GM21390 (cell line): ENCODE measurements at regions not wholly inside any gene's neighbourhood (a gene's known extent, or its start where the extent isn't known, plus 50 kb on each side); places are given as distances from the start of the nearest gene placed in this dataset.

Experiments used
- ATAC-seq: cut with Tn5 transposase; IDR thresholded peaks from one replicate; pipeline ENCODE4 v1.9.1; 2021; ENCODE audit not compliant: unreplicated experiment

DNA sequence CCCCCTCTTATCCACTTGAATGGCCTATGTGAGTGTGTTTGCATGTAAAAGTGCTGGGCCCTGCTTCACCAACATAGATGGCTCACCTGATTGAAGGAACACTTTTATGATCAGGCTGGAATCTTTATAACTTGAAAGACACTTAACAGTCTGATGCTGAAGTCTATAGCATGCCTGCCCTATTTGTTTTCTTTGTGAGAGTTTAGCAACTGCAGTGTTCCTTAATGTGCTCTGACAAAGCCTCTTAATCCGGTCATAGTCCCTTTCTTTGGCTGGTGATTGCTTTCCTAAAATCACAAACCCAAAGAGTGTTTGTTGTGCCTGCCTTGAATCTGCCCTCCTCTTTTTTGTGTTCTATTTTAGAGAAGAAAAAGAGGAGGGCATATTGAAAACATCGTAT is 1382.8 kb upstream of the CELF4 start:
- ATAC-seq = no peak

DNA sequence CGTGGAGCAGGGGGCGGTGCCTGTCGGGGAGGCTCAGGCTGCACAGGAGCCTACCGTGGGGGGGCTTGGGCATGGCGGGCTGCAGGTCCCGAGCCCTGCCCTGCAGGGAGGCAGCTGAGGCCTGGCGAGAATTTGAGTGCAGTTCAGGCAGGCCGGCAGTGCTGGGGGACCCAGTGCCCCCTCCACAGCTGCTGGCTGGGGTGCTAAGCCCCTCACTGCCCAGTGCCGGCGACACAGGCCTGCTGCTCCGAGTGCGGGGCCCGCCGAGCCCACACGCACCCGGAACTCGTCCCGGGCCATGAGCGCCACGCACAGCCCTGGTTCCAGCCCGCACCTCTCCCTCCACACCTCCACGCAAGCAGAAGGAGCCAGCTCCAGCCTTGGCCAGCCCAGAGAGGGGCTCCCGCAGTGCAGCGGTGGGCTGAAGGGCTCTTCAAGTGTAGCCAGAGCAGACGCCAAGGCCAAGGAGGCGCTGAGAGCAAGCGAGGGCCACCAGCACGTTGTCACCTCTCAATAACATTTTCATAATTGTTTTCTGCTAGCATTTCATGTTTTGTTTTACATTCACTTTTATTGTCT is 1378.9 kb upstream of the CELF4 start:
- no peak for ATAC-seq

DNA sequence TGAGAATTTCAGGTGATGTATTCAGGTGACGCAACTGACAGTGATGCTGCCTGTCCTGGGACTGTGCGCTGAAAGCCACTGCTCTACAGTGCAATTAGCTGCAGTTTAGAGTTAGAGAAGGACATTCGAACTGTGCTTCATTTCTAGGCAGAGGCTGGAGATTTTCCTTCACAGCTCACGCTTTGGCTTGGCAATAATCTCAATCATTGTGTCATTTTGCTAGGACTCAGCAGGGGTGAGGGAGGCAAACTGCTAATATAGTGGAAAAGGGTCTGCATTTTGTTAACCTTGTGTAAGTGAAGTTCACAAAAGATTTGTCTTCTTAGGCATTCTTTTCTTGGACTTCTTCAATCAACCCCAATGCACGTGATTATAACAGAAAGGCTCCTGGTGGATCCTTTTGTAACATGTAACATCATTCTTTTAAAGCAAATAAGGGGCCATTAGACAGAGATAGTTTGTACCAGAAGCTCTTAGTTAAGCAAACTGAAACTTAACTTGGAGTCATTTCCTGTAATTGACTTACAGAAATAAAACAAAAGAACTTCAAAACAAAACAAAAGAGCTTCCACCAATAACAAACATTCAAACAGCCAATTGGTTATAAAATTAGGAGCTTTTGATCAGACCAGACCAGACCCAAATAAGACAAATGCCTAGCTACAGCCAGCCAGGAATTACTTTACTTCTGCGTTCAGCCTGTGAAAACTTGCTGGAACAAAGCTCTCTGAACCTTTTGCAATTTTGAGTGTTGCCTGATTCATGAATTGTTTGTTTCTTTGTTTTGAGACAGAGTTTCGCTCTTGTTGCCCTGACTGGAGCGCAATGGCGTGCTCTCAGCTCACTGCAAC is 1376.3 kb upstream of the CELF4 start:
- ATAC-seq = no peak

DNA sequence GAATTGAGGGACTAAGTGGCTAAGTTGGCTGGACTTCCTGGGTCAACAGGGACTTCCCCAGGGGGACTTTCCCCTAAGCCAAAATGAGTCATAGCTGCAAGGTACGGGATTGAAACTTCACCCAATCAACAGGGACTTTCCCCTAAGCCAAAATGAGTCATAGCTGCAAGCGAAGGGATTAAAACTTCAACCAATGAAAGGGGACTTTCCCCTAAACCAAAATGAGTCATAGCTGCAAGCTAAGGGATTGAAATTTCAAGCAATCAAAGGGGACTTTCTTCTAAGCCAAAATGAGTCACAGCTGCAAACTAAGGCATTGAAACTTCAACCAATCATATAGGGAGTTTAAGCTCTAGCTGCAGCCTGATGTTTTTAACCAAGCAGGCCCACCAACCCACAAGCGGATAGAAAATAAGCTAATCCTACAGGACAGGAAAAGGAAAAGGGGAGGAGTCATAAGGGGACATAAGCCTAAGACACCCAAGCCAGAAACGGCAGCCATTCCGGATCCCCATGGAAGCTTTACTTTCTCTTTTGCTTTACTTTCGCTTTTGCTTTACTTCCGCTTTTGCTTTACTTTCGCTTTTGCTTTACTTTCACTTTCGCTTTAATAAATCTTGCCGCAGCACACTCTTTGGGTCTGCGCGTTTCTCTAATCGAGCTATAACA is 1375.4 kb upstream of the CELF4 start:
- peak; percentile 85 for ATAC-seq

DNA sequence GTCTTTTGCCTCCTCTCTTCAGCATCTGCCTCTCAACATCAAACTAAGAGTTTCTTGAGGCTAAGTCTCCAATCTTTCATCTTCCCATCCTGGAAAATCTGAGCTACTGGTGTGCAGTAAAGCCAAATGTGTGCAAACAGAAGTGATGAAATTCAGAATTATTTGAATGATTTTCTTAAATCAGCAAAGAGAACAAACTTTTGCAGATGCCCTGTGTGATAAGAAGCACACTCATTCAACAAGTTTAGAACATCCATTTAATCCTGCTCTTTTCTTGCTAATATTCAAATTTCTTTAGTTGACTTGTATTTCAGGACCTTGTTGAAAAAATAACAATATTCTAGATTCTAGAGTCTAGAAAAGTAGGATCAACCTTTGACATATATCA is 1374.9 kb upstream of the CELF4 start:
- ATAC-seq = peak; percentile 25

DNA sequence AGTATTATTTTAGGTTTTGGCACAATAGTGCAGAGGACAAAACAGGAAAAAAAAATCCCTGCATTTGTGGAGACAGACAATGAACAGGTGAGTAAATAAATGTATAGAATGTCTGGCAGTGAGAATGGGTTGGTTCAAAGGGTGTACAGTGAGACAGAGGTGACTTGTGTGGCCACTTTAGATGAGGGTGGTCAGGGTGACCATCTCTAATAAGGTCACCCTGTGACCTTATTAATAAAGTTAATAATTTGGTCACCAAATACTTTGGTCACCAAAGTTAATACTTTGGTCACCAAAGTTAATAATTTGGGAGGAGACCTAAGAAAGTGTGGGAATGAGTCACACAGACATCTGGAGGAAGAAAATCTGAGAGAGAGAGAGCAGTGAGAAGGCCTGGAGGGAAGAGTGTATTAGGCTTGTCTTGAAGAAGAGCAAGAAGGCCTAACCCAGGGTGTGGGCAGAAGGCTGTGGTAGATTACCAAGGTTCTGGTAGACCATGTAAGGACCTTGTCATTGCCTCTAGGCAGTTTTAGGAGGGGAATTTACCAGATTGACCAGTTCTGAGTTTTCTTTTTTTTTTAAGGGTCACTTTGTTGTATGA is 1368.4 kb upstream of the CELF4 start:
- peak; percentile 76 for ATAC-seq

DNA sequence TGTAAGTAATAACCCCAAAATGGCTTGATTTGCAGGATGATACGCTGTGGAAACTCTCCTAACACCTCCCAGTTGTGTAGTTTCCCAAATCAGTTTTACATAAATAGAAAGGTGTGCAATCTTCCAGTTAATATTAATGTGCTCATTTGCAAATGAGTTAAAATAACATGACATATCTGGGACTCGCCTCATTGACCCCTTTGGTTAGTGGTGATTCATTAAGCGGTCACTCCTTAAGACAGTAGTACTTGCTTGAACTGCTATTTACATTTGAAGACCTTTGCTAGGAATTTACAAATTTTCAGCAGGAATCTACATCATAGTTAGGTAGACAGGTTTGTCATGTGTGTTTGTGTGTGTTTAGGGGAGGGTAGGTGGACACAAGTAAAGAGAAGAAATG is 1367.7 kb upstream of the CELF4 start:
- ATAC-seq = no peak

DNA sequence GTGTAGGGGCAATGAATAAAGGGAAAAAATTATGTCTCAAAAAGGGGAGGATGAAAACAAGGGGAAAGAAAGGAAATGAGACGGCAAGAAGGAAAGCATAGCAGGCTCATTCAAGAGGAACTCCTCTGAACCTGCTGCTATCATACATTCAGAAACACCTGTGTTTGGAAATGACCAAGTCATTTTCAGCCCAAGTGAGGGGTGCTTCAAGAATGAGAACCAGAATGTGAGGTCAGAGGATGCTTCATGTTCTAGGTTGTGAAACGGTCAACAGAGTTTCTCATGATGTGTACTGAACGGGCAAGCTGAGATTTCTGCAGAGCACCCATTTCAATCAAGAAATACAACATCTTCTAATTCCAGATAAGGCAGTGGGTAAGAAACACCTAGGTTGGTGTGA is 1367.2 kb upstream of the CELF4 start:
- ATAC-seq = no peak

DNA sequence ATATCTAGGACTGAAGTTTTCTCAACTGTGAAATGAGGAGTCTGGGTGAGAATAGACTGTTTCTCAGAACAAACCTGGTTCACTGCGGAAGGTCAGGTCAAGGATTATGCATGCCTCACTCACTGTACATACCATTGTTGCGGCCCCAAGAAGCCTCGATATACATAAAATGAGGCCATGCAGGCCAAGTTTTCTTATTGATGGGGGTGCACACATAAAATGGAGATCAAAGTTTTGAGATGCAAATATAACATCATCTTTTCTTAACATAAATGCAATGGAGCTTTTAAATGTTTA is 1366.1 kb upstream of the CELF4 start:
- ATAC-seq = no peak

DNA sequence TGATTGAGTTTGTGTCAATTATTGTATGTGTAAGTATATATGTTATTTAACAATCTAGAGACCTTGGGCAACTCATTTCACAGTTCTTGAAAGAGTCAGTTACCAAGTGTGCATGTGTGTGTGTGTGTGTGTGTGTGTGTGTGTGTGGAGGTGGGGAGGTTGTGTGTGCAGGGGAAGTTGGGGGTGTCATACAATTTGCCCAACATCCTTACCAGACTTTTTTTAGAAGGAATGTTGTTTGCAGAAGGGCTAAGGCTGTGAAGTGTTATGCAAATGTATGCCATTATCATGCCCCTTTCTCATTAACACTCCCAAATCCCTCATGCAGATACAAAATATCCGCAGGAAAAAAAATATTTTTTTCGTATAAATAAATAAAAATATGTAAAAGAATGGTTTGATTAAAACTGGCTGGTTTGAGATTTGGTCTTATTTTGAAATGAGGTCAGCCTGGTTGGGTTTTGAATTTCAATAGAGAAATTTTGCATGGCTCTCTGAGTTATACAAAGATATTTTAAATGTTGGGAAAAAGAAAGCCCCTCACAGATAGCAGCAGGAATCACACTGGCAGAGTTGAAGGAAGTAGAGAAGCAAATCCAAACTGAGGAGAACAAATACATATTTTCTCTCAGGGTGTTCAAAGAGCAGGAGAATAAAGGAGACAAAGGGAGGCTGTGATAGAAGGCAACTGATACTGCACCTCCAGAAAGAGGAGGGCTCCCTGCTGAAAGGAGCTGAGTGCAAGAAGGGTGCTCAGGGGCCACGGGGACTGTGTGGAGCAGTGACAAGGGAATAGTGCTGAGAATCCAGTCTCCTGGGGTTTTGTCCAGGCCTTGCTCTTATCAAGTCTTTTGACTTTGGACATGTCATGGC is 1365.5 kb upstream of the CELF4 start:
- no peak for ATAC-seq

DNA sequence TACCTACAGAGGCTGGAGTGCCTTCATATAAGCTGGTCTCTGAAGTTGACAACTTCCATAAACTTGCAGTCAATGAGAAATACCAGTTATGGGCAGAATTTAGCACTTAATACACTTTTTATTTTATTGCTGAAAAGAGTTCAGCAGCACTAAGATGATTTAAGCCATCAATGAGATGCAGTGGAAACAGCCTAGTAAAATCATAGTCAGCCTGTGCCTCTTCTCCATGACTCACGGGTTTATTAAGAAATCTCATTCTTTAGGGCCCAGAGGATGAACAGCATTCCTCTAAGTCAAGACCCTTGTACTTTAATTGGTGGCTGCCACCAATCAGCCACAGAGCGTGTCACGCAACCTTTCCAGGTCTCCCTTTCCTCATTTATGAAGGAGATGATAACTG is 1357.9 kb upstream of the CELF4 start:
- ATAC-seq = no peak

DNA sequence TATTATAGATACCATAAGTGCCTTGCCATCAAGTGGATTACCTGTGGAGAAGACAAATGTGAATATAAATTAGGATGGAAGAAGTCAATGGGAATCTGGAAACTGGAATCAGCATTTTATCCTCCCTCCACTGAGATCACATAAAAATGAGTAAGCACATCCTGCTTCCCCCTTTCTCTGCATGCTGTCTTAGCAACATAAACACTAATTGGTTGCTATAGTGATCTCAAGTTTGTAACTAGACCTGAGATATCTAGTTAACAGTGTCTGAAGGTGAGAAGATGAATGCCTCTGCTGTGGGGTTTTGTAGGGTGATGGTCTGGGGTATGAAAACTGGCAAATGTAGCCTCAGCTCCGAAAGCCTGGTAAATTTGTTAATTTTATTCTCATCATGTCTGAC is 1357.5 kb upstream of the CELF4 start:
- ATAC-seq = no peak

DNA sequence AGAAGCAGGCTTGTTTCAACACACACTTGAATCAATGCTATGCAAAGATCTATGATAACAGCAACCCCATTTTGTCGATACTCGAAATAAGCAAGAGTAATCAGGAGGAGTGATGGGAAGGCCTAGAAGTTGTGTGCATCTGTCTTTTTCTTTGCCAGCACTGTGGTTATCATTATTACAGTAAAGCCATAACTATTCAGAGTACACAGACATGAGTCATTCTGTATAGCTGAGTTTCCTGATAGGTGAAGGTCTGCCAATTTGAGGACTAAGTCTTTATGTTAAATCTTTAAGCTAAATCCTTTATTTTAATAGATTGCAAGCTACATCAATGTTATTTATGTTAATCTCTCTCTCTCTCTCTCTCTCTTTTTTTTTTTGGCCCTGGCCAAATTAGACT is 1344.4 kb upstream of the CELF4 start:
- no peak for ATAC-seq

DNA sequence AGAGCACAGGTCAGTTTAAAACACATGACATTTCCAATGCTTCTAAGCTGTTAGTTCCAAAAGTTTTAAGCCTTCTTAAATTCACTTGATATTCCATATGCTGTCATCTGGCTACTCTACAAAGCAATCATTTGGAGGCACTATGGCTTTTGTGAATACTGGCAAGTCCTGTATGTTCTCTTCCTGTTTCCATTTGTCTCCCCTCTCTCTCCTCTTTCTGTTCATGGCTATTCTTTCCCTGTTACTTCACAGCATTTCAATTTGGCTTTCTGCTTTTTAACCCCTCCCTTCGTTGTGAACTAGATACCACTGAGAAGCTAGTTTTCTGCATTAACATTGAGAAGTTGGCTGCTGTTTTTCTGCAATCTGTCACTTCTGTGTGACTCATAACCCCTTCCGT is 1337.2 kb upstream of the CELF4 start:
- ATAC-seq = no peak

DNA sequence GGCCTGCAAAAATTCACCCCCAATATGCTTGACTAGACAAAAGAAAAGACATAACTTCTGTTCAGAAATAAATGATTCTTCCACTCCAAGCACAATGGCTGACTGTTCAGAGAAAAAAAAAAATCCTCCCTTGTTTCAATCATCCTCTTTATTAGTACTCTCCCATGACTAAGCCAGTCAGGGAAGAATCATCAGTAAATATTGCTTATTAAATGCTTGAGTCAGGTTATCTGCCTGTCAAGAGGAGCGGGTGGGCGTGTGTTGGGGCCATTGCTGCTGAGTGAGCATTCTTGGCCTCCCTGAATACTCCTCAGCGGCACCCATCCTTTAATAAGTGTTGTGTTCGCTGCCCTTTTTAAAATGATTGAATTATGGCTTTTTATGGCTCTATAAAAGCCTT is 1334.8 kb upstream of the CELF4 start:
- no peak for ATAC-seq

DNA sequence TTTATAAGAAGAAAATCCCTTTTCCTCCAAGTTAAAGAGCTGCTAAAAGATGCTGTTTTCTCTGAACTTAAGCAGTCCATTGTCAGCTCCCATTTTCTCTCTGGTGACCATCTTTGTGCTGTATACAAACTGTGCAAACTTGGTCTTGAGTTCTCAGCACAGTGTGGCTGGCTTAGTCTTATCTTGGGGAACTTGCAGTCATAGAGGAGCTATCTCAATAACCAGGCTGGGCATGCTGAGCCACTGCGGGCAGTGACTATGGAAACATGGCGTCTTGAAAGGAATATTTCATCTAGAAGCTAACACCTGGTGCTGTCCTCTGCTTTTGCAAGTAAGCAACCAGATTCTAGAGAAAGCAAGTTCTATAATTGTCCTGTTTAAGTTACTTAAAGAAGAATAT is 1334.4 kb upstream of the CELF4 start:
- ATAC-seq = no peak

DNA sequence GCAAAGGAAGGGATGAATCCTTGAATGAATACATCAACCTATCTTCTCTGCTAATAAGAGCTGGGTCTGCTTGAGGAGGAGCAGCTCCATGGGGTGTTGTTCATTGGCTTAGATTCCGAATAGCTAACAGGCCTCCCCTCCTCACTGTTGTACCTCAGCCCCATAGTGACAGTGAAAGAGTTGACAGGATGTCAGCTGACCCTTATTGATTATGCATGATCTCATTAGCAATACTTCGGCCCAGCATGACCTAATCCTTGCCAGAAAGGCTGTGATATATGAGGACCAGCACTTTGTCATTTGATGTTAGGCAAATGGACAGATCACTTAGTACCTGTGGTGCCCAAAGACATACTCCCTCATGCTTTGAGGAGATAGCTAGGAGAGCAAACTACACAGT is 1333.7 kb upstream of the CELF4 start:
- no peak for ATAC-seq

DNA sequence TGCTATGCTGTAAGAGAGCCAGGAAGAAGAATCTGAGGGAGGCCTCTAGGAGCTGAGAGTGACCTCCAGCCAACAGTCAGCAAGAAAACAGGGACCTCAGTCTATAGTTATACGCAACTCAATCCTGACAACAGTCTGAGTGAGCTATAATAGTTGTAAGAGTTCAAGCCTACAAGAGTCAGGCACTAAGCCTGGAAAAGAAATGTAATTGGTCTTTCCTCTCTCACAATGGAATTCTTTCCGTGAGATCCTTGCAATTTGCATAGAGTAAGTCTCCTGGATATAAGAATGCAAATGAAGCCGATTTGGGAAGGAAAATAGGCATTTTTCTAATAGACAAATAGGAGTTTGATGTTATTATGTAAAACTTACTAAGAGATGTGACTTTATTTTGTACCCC is 1332.6 kb upstream of the CELF4 start:
- ATAC-seq = no peak

DNA sequence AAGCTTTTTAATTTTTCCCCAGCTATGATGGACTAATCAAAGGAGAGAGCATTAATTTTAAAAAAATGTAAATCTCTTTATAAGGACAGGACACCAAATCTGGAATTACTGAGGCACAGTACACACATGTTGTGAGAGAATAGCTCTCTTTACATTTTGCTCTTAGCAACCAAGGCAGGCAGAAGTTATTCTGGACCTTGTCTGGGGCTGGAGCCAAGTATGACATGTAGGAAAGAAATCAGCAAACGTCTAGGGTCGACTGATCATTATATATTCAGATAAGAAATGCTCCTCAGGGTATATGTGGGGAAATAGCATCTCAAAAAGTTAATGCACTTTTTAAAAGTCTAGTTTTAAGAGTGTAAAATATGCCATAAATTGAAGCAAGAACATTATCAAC is 1330.0 kb upstream of the CELF4 start:
- no peak for ATAC-seq

DNA sequence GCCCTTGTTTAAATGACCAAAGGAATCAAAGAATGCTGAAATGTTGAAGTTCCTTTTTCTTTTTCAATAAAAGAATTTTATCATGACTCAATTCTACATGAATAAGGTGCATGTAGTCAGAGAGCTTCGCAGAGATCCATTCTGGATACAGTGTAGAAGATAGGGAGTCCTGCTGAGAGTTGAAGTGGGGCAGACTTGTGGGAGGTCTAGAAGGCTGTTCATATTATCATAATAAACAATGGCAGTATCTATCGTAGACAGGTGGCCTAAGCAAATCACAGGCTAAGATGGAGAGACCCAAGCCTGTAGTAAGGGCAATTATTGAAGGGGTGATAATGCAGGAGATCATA is 1322.0 kb upstream of the CELF4 start:
- ATAC-seq = no peak
